HL-60 (cell line): ENCODE measurements at regions not wholly inside any gene's neighbourhood (a gene's known extent, or its start where the extent isn't known, plus 50 kb on each side); places are given as distances from the start of the nearest gene placed in this dataset.

Experiments used
- DNase-seq, 2 experiments: peaks; one replicate each; pipeline ENCODE4 v3.0.0-alpha.2; 2010 to 2020; ENCODE audit warnings: low read depth in 1 of 2, low spot score in 1 of 2
- H3K27ac ChIP-seq: fragments of 250-450 bp; sonication (Bioruptor Pico); replicated peaks from 2 replicates; pipeline ENCODE4 v1.5.1; 2020; ENCODE audit warnings: mild to moderate bottlenecking, moderate library complexity
- H3K27me3 ChIP-seq: fragments of 250-450 bp; sonication (Bioruptor Pico); 2 replicates; pipeline ENCODE4 v1.5.1; 2021; ENCODE audit warnings: mild to moderate bottlenecking, moderate library complexity; ENCODE audit not compliant: insufficient read depth, poor library complexity, severe bottlenecking
- H3K4me3 ChIP-seq: replicated peaks from 2 replicates; pipeline ENCODE4 v1.5.1; 2011; ENCODE audit warnings: mild to moderate bottlenecking, control low read depth, low read length; ENCODE audit not compliant: insufficient read depth
- CTCF ChIP-seq: IDR thresholded peaks from one replicate; pipeline ENCODE4 v1.5.1; 2011; ENCODE audit warnings: low read length, control low read depth, inconsistent platforms; ENCODE audit not compliant: insufficient read depth
- GABPA ChIP-seq: IDR thresholded peaks from 2 replicates; pipeline ENCODE4 v1.6.1; 2012; ENCODE audit warnings: low read depth
- POLR2AphosphoS5 ChIP-seq: IDR thresholded peaks from 2 replicates; pipeline ENCODE4 v1.6.1; 2012; ENCODE audit warnings: low read depth
- REST ChIP-seq: IDR thresholded peaks from 2 replicates; pipeline ENCODE4 v1.6.1; 2012; ENCODE audit warnings: low read depth; ENCODE audit not compliant: insufficient replicate concordance
- SPI1 ChIP-seq: IDR thresholded peaks from 2 replicates; pipeline ENCODE4 v1.6.1; 2012; ENCODE audit warnings: low read depth, mild to moderate bottlenecking, borderline replicate concordance

GRCh38 chr18:78153362-78153761 lies 826.3 kb upstream of the SALL3 start:
- no peak for TF ChIP-seq POLR2AphosphoS5
- TF ChIP-seq SPI1, result no peak
- no peak for TF ChIP-seq CTCF
- TF ChIP-seq GABPA, result no peak
- TF ChIP-seq REST, result no peak
- Histone ChIP-seq H3K27me3 (no peaks in the 10 kb centered on the region), H3K4me3 (no peak overlapping the region), H3K27ac (no peak overlapping the region)
- no peak for DNase-seq

- Histone ChIP-seq H3K27me3 (no peaks in the 10 kb centered on the region), H3K27ac (no peak overlapping the region), H3K4me3 (no peak overlapping the region)
- no peak for TF ChIP-seq REST
- TF ChIP-seq POLR2AphosphoS5, result no peak
- TF ChIP-seq GABPA, result no peak
- TF ChIP-seq CTCF, result no peak
- no peak for TF ChIP-seq SPI1
- DNase-seq, result no peak
Observed at GRCh38 chr18:78154444-78154843, 825.2 kb upstream of the SALL3 start.

GRCh38 chr18:78154853-78155252 lies 824.8 kb upstream of the SALL3 start:
- Histone ChIP-seq H3K4me3 (no peak overlapping the region), H3K27ac (no peak overlapping the region), H3K27me3 (no peaks in the 10 kb centered on the region)
- DNase-seq, result no peak
- TF ChIP-seq GABPA (no peak), POLR2AphosphoS5 (no peak), SPI1 (no peak), REST (no peak), CTCF (no peak)
